DMS153 treated with DMSO at 0.1 percent for 48 hours (cell line): ENCODE measurements at regions not wholly inside any gene's neighbourhood (a gene's known extent, or its start where the extent isn't known, plus 50 kb on each side); places are given as distances from the start of the nearest gene placed in this dataset.
"Not testable (repeated sequence)": the region's sequence is repeated elsewhere in the genome, so short reads cannot be mapped to it uniquely, and the experiment has no call there.

Experiments
- DNase-seq: peaks from one replicate; lab custom pipeline; 2025; ENCODE audit not compliant: unreplicated experiment; lab: John Stamatoyannopoulos, UW

- no peak for DNase-seq
Measured at GRCh38 chr5:122599000-122599399, 175.9 kb upstream of the SNX2 start.

GRCh38 chr5:122600924-122601323, 174.0 kb upstream of the SNX2 start:
- DNase-seq = no peak

GRCh38 chr5:122602700-122603099, 172.2 kb upstream of the SNX2 start:
- no peak for DNase-seq

GRCh38 chr5:122605236-122605635, 169.6 kb upstream of the SNX2 start:
- DNase-seq = no peak

- DNase-seq = no peak
Measured at GRCh38 chr5:122607818-122608217, 167.1 kb upstream of the SNX2 start.

- DNase-seq = no peak
Measured at GRCh38 chr5:122608222-122608621, 166.7 kb upstream of the SNX2 start.

GRCh38 chr5:122611406-122611805, 163.5 kb upstream of the SNX2 start:
- no peak for DNase-seq

- no peak for DNase-seq
Measured at GRCh38 chr5:122612901-122613300, 162.0 kb upstream of the SNX2 start.

GRCh38 chr5:122615146-122615545, 159.7 kb upstream of the SNX2 start:
- no peak for DNase-seq

- DNase-seq = no peak
Measured at GRCh38 chr5:122615832-122616231, 159.0 kb upstream of the SNX2 start.

- not testable (repeated sequence) for DNase-seq
Measured at GRCh38 chr5:122618046-122618445, 156.8 kb upstream of the SNX2 start.

- DNase-seq = not testable (repeated sequence)
Measured at GRCh38 chr5:122620768-122621167, 154.1 kb upstream of the SNX2 start.

GRCh38 chr5:122628714-122629113, 146.2 kb upstream of the SNX2 start:
- not testable (repeated sequence) for DNase-seq

- DNase-seq = no peak
Measured at GRCh38 chr5:122629121-122629677, 145.7 kb upstream of the SNX2 start.

GRCh38 chr5:122638581-122638980, 136.3 kb upstream of the SNX2 start:
- DNase-seq = no peak

- no peak for DNase-seq
Measured at GRCh38 chr5:122639033-122639432, 135.8 kb upstream of the SNX2 start.

- DNase-seq = no peak
Measured at GRCh38 chr5:122639864-122640263, 135.0 kb upstream of the SNX2 start.

GRCh38 chr5:122649080-122649479, 125.8 kb upstream of the SNX2 start:
- no peak for DNase-seq

GRCh38 chr5:122653087-122654017, 121.5 kb upstream of the SNX2 start:
- no peak for DNase-seq

- DNase-seq = no peak
Measured at GRCh38 chr5:122656160-122656559, 118.7 kb upstream of the SNX2 start.

GRCh38 chr5:122656577-122656976, 118.3 kb upstream of the SNX2 start:
- DNase-seq = no peak

- no peak for DNase-seq
Measured at GRCh38 chr5:122661496-122662180, 113.2 kb upstream of the SNX2 start.
